IMR-90 (cell line): ENCODE measurements at regions not wholly inside any gene's neighbourhood (a gene's known extent, or its start where the extent isn't known, plus 50 kb on each side); places are given as distances from the start of the nearest gene placed in this dataset.

Experiments
- ATAC-seq: fragments of 200-7000 bp; cut with Tn5 transposase; 2 replicates; pipeline ENCODE4 v1.9.1; 2020; ENCODE audit warnings: low read depth, mild to moderate bottlenecking, moderate library complexity
- BruUV-seq: library from RNA; stranded (reverse); fragments of 400-500 nt; replicated peaks from 2 replicates; lab custom pipeline; 2021; lab: Mats Ljungman, UMichigan
- CTCF ChIA-PET: fragments of 300-600 bp; formaldehyde crosslinking; extraction: SDS; loops from one replicate; lab custom pipeline; 2021; ENCODE audit warnings: antibody characterized with exemption; lab: Yijun Ruan, JAX
- POLR2A ChIA-PET: fragments of 300-600 bp; sonication (Branson Sonifier 250); formaldehyde crosslinking; loops from one replicate; lab custom pipeline; 2022; ENCODE audit warnings: antibody characterized with exemption; ENCODE audit not compliant: unreplicated experiment; lab: Charles Lee
- DNase-seq: peaks from one replicate; pipeline ENCODE4 v3.0.0; 2013
- H2AFZ ChIP-seq: replicated peaks from 2 replicates; pipeline ENCODE3; 2013; ENCODE audit warnings: low read length, mild to moderate bottlenecking; ENCODE audit not compliant: poor library complexity
- H2AK5ac ChIP-seq: 2 replicates; pipeline ENCODE4 v1.6.1; 2013; ENCODE audit warnings: low read depth, low read length, inconsistent platforms
- H2AK9ac ChIP-seq: replicated peaks from 2 replicates; pipeline ENCODE3; 2013; ENCODE audit warnings: mild to moderate bottlenecking, low read depth, low read length, moderate library complexity; ENCODE audit not compliant: poor library complexity
- H2BK120ac ChIP-seq: 2 replicates; pipeline ENCODE4 v1.6.1; 2013; ENCODE audit warnings: low read depth, low read length, inconsistent platforms
- H2BK15ac ChIP-seq: 3 replicates; pipeline ENCODE4 v1.6.1; 2013; ENCODE audit warnings: low read depth, low read length, inconsistent platforms
- H2BK20ac ChIP-seq: 2 replicates; pipeline ENCODE4 v1.6.1; 2013; ENCODE audit warnings: low read depth, mild to moderate bottlenecking, inconsistent platforms, low read length, moderate library complexity
- H2BK5ac ChIP-seq: 2 replicates; pipeline ENCODE4 v1.6.1; 2013; ENCODE audit warnings: mild to moderate bottlenecking, low read depth, low read length, inconsistent platforms; ENCODE audit not compliant: poor library complexity, severe bottlenecking
- H3K14ac ChIP-seq: replicated peaks from 2 replicates; pipeline ENCODE4 v1.6.1; 2013; ENCODE audit warnings: low read depth, low read length, inconsistent platforms
- H3K18ac ChIP-seq: 2 replicates; pipeline ENCODE4 v1.6.1; 2013; ENCODE audit warnings: low read depth, low read length, control low read depth
- H3K23ac ChIP-seq: 2 replicates; pipeline ENCODE4 v1.6.1; 2013; ENCODE audit warnings: low read depth, low read length, inconsistent platforms
- H3K27ac ChIP-seq: 2 replicates; pipeline ENCODE4 v1.5.1; 2013; ENCODE audit warnings: mild to moderate bottlenecking, control low read depth, low read length; ENCODE audit not compliant: insufficient read depth
- H3K27me3 ChIP-seq: 2 replicates; pipeline ENCODE4 v1.6.1; 2013; ENCODE audit warnings: low read length; ENCODE audit not compliant: control insufficient read depth, insufficient read depth
- H3K36me3 ChIP-seq: 2 replicates; pipeline ENCODE4 v1.6.1; 2013; ENCODE audit warnings: low read length, mixed read lengths; ENCODE audit not compliant: control insufficient read depth, insufficient read depth
- H3K4ac ChIP-seq: 2 replicates; pipeline ENCODE4 v1.6.1; 2013; ENCODE audit warnings: low read depth, low read length, inconsistent platforms
- H3K4me1 ChIP-seq: 2 replicates; pipeline ENCODE4 v1.6.1; 2013; ENCODE audit warnings: low read length, mixed read lengths; ENCODE audit not compliant: control insufficient read depth, insufficient read depth
- H3K4me2 ChIP-seq: 2 replicates; pipeline ENCODE4 v1.6.1; 2013; ENCODE audit warnings: low read depth, mild to moderate bottlenecking, control low read depth, low read length, moderate library complexity
- H3K4me3 ChIP-seq: 2 replicates; pipeline ENCODE4 v1.5.1; 2013; ENCODE audit warnings: low read depth, mild to moderate bottlenecking, control low read depth, low read length, moderate library complexity; ENCODE audit not compliant: insufficient read depth
- H3K56ac ChIP-seq: 2 replicates; pipeline ENCODE4 v1.6.1; 2013; ENCODE audit warnings: low read length, inconsistent platforms; ENCODE audit not compliant: insufficient read depth; ENCODE audit errors: extremely low read depth
- H3K79me1 ChIP-seq, 2 experiments: 2 replicates each; pipeline ENCODE4 v1.6.1; 2013; ENCODE audit warnings: low read length in 2 of 2, inconsistent platforms in 1 of 2, low read depth in 1 of 2
- H3K9ac ChIP-seq: 2 replicates; pipeline ENCODE4 v1.6.1; 2013; ENCODE audit warnings: low read depth, low read length, control low read depth
- H3K9me1 ChIP-seq: 2 replicates; pipeline ENCODE4 v1.6.1; 2013; ENCODE audit warnings: low read length, inconsistent platforms; ENCODE audit not compliant: insufficient read depth
- H3K9me3 ChIP-seq: 2 replicates; pipeline ENCODE4 v1.6.1; 2013; ENCODE audit warnings: low read length; ENCODE audit not compliant: control insufficient read depth, insufficient read depth
- H4K20me1 ChIP-seq: 2 replicates; pipeline ENCODE4 v1.6.1; 2013; ENCODE audit warnings: low read length, inconsistent platforms; ENCODE audit not compliant: insufficient read depth
- H4K5ac ChIP-seq: 2 replicates; pipeline ENCODE4 v1.6.1; 2013; ENCODE audit warnings: mild to moderate bottlenecking, low read depth, low read length, control low read depth
- H4K8ac ChIP-seq, 2 experiments: 2 replicates each; pipeline ENCODE4 v1.6.1; 2013; ENCODE audit warnings: low read depth in 2 of 2, low read length in 2 of 2, control low read depth in 1 of 2, inconsistent platforms in 1 of 2
- H4K91ac ChIP-seq: 2 replicates; pipeline ENCODE4 v1.6.1; 2013; ENCODE audit warnings: low read depth, low read length, inconsistent platforms; ENCODE audit not compliant: insufficient read depth
- POLR2A ChIP-seq: IDR thresholded peaks from 2 replicates; pipeline ENCODE4 v1.6.1; 2012; ENCODE audit warnings: mild to moderate bottlenecking, low read depth, low read length
- RAD21 ChIP-seq: IDR thresholded peaks from 2 replicates; pipeline ENCODE4 v1.6.1; 2012; ENCODE audit warnings: low read length, improper control_type of control experiment
- WGBS, 2 experiments: methylation state at CpG; one replicate each; pipeline versions ENCODE4 v1.1.5 to v1.1.7; 2013; ENCODE audit warnings: missing lambda C conversion rate in 2 of 2; ENCODE audit not compliant: insufficient read length in 1 of 2; ENCODE audit errors: extremely low coverage in 2 of 2; 5-methylcytosine and 5-hydroxymethylcytosine counted together
- dilution Hi-C: fragments of 300-500 bp; cut with HindIII; formaldehyde crosslinking; loops from one replicate; pipeline ENCODE4 v1.14.3; 2018; ENCODE audit warnings: low sequenced_read_pairs; ENCODE audit not compliant: unreplicated experiment
- in situ Hi-C: fragments of 300-500 bp; cut with MboI; formaldehyde crosslinking; loops from 3 replicates; pipeline ENCODE4 v1.14.3; 2019; ENCODE audit warnings: low sequenced_read_pairs, inconsistent platforms, mixed read lengths
- intact Hi-C: fragments of 100-400 bp; cut with micrococcal nuclease; formaldehyde crosslinking; loops from 2 replicates; pipeline ENCODE4 v1.10.0; 2022

DNA sequence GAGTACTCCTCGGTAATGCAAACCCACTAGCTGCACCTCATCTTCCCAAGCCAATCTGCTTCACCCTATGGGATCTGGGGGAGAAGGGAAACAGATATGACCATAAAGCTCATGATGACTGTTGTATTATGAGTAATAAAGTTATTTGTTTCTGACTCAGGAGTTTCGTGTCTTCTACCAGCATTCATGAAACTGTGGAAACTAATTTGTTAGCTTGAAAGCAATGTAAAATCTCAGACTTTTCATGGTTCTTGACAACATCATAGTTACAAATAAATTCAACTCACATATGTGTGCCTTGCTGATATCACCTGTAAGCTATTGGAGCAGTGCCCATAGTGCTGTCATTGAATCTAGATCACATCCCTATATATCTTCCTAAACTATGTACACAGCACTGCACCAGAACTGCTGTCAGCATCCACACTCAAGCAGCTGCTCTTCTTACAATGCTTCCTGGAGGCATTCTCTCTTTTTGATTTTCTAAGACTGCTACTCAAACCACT is 135.6 kb upstream of the KYNU start:
- no peak overlapping the region for H4K8ac ChIP-seq
- H2AFZ ChIP-seq: no peak overlapping the region
- intact Hi-C loops: no loop called here
- H3K4me3 ChIP-seq: no peak overlapping the region
- no peak overlapping the region for H3K23ac ChIP-seq
- H3K36me3 ChIP-seq: no peaks in the 10 kb centered on the region
- H3K56ac ChIP-seq: no peak overlapping the region
- H3K18ac ChIP-seq: peak overlapping the region; percentile 81; the same call in 1 of the 2 replicates
- H4K5ac ChIP-seq: no peak overlapping the region
- BruUV-seq: no TSS peak
- peak overlapping the region; percentile 23; the same call in 1 of the 2 replicates for H3K4me2 ChIP-seq
- H3K14ac ChIP-seq: no peak overlapping the region
- H2BK20ac ChIP-seq: peak overlapping the region; percentile 7; the same call in 1 of the 2 replicates
- no peaks in the 10 kb centered on the region for H3K9me3 ChIP-seq
- no peak overlapping the region for H3K9ac ChIP-seq
- no peak overlapping the region for H2BK15ac ChIP-seq
- no peak overlapping the region for H3K4ac ChIP-seq
- H2AK9ac ChIP-seq: no peak overlapping the region
- POLR2A ChIA-PET: no interaction called here
- WGBS, 2 experiments: no CpG with 5 or more reads among the region's 2 CpGs
- in situ Hi-C loops: no loop called here
- no peaks in the 10 kb centered on the region for H3K27me3 ChIP-seq
- H2BK120ac ChIP-seq: no peak overlapping the region
- H3K4me1 ChIP-seq: no peaks in the 10 kb centered on the region
- H3K79me1 ChIP-seq: no peaks in the 10 kb centered on the region
- dilution Hi-C loops: no loop called here
- H2AK5ac ChIP-seq: no peak overlapping the region
- CTCF ChIA-PET: interaction anchor here (0.6 kb wide), 1 partner anchor 244 kb away, joined by 3 read pairs; no protein-coding TSS in a partner anchor
- TF ChIP-seq RAD21 (no peak), POLR2A (no peak)
- DNase-seq: peak; percentile 22
- no peak overlapping the region for H4K91ac ChIP-seq
- peak overlapping the region; percentile 64 for H2BK5ac ChIP-seq
- H3K27ac ChIP-seq: no peak overlapping the region
- ATAC-seq: no peak; the same call in 1 of the 2 replicates
- H3K9me1 ChIP-seq: no peaks in the 10 kb centered on the region
- H4K20me1 ChIP-seq: no peaks in the 10 kb centered on the region
